HG03159 (cell line): ENCODE measurements at regions not wholly inside any gene's neighbourhood (a gene's known extent, or its start where the extent isn't known, plus 50 kb on each side); places are given as distances from the start of the nearest gene placed in this dataset.
A peak's percentile ranks its signal among the peaks of the same experiment; 100 is the strongest.

Experiments used
- ATAC-seq: cut with Tn5 transposase; IDR thresholded peaks from one replicate; pipeline ENCODE4 v1.9.1; 2021; ENCODE audit warnings: mild to moderate bottlenecking, moderate library complexity; ENCODE audit not compliant: unreplicated experiment

DNA sequence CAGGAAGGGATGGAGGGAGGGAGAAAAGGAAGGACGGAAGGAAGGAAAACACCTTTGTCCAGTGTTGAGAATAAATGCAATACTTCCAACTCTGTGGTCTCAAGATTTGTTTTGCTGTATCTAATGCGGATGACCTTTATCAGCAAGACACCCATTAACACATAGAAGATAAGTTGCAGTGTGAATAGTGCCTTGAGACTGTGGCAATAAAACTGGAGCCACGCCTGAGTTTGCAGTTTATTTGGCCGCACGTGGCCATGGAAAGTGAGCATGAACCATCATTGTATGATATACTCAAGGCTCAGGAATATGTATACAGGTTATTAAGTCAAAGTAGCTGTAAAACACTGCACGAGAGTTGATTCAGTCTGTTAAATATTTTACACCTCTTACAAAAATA is 113.6 kb upstream of the EEA1 start:
- no peak for ATAC-seq

- no peak for ATAC-seq
These were observed 114.2 kb upstream of the EEA1 start for GRCh38 chr12:93043192-93043876.

DNA sequence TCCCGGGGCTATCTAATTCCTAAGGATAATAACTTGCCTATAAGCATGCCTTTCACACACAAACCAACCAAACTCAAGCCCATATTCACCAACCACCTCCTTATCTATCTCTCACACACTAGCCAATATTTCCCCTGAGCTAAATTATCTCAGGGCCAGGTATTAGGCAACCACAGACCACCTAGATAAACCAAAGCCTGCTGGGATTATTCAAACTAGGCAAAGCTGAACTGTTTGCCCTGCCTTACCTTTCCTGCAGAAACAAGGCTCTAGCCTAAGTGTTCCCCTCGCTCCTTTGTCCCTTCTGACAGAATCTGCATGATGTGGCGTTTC is 114.7 kb upstream of the EEA1 start:
- no peak for ATAC-seq

DNA sequence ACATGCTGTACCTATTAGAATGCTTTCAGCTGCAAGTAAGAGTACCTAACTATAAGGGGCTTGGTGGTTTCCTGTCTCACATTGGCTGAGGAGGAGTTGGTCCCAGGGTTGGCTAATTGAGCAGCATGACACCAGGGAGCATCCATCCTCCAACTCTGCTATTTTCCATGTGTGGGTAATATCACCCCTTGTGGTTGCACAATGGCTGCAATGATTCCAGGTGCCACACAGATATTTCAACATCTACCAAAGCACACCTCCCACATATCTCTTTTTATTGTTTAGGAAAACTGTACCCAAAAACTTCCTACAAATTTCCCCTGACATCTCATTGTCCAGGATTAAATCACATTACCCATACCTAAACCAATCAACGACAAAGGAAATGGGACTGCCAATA is 118.0 kb upstream of the EEA1 start:
- ATAC-seq = no peak

- no peak for ATAC-seq
These were observed 119.6 kb upstream of the EEA1 start for GRCh38 chr12:93048656-93049055.

DNA sequence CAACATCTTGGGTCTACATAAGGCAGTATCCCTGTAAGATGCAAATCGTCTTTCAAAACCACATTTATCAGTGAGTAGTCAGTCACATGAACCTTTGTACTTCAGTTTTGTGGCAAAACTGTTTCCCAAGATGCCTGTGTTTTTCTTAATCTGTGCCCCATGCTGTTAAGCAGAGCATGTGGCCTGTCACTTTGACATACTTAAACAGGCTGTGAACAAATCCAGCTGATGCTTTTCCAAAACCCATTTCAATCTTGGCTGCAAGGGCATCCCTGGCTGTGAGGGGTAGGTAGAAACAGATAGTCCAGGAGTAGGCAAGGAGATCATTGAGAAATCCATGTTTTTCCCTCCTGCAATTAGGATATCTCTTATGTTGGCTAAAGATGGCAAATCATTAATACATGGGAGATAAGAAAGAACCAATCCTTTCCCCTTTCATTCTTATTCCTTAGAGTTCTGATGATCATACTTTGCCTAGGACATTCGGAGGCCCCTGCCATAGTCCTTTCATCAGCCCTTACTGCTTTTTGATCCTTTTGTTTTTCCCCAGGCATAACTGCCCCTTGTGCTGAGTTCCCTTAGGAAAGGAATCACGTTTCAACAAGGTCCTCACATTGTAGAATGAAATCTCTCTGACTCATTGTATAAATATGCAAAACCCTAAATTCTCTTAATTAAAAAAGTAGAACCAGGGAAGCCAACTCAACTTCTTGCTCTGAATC is 121.1 kb upstream of the EEA1 start:
- ATAC-seq = no peak

- no peak for ATAC-seq
These were observed 121.6 kb upstream of the EEA1 start for GRCh38 chr12:93050748-93051081.

- ATAC-seq = no peak
These were observed 124.9 kb upstream of the EEA1 start for GRCh38 chr12:93054021-93054420.

DNA sequence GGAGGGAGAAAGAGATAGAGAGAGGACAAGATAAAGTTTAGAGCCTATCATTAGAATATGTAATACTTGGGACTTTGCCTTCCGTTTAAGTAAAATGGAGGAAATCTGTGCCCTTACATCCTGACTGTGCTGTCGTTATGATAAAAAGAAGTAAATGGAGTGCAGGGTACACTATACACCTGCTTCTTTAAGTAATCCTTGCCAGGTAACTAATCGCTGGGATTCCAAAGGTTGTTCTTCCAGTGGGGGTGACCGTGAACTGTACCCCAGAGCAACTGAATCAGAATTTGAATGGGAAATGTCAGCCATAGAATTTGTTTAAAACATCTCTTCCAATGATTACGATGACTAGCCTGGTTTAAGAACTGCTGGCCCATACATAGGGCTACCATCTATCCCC is 126.1 kb upstream of the EEA1 start:
- ATAC-seq = no peak

- no peak for ATAC-seq
These were observed 128.0 kb upstream of the EEA1 start for GRCh38 chr12:93056971-93057535.

- ATAC-seq = no peak
These were observed 129.2 kb upstream of the EEA1 start for GRCh38 chr12:93058280-93058679.

DNA sequence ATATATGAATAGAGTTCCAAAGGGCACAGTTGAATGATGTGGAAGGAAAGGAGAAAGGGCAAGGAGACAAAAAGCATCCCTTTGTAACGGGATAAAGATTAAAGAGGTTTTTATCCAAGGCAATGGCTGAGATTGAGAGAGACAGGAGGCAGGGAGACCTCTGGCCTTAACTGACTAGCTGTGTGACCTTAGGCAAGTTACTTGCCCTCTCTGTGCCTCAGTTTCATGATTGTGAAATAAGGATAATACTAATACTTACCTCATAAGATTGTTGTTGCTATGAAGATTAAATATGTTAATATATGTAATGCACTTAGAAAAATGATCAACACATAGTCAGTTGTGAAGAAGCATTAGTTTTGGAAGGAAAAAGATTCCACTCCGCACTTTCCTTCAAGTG is 130.2 kb upstream of the EEA1 start:
- ATAC-seq = no peak

- ATAC-seq = peak; percentile 99
These were observed 131.0 kb upstream of the EEA1 start for GRCh38 chr12:93059925-93060665.

GRCh38 chr12:93060666-93061472 is 131.8 kb upstream of the EEA1 start:
- ATAC-seq = peak; percentile 41

DNA sequence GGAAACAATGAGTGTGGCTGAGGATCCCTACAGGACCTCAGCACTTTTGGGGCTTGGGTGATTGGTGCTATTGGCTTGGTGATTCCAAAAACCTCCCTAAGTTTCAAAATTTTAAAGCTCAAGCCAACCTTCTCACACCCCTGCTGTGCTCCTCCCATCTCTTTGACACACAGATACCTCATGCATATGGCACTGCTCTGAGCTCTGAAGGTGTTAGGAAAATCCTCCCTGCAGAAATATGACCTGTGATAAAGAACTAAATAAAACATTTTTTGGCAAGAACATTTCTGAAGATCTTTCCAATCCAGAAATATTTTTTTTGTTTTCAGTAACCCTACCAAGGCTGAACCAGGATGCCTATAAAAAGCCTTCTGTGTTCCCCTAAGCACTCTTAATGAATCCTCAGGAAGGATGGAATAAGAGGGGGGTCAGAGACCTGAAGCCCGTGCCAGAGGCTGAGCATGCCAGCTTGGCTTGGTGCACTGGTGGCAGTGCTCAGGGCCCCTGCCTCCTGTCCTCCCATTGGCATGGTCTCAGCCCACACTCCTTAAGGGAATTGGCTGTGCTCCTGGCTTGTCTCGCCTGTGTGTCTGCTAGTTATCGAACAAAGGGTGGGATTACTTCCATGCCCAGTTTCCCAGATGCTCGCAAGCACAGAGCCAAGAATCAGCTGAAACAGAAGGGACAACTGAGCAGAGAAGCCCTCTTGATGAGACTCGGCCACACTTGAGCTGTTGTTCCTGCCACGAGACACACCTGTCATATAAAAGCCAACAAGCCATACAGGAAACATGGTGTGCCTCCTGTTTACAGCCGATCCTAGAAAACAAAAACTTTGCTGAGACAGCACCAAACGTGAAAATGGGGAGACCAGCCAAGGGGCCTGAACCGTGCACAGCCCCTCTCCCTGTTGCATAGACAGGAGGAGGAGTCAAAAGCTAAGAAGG is 132.7 kb upstream of the EEA1 start:
- no peak for ATAC-seq

DNA sequence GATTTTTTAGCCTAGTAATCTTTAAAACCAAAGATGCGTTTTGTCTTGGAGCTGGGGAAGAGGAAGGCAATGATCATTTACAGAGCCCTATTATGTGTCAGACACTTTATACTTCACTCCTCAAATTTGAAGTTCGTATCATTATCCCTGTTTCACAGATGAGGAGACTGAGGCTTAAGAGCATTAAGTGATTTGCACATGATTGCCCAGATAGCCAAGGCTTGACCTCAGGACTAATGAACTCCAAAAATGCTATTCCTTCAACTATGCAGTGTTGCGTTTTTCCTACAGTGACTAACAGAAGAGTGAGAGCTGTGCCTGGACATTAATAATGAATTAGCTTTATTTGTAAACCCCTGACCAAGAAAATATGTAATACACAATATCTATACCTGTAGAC is 136.8 kb upstream of the EEA1 start:
- no peak for ATAC-seq

DNA sequence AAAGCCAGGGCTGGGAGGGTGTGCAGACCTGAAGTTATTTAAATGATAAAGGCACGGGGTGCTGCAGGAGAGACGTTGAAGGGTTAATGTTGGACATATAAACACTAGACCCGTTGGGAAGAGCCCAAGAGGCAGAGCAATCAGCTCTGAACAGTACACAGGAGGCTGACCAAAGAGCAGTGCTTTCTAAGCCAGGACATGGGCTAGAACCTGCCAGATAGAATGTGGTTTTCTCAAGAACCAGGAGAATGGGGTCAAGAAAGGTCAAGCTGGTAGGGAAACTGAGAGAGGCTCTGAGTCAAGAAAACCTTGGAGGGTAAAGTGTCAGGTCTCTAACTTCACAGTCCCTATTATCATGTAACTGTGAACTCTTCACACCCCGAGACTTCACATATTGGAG is 143.2 kb upstream of the EEA1 start:
- no peak for ATAC-seq

- ATAC-seq = no peak
These were observed 144.2 kb upstream of the EEA1 start for GRCh38 chr12:93073324-93073723.

DNA sequence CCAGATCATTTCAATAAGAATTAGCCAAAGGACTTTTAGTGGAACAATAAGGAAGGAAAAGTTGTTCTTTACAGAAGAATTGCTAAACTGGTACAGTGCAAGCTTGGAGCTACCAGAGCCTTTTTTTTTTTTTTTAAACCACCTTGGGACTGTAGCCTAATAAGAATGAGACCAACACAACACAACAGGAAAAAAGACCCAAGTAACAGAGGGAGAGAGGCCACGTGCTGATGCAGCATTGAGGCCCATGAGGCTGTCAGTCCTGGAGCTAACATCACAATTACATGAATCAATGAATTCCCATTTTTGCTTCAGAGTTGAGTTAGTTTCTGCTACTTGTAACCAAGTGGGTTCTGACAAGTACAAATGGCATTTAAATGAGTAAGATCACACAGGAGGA is 149.0 kb upstream of the EEA1 start:
- no peak for ATAC-seq

DNA sequence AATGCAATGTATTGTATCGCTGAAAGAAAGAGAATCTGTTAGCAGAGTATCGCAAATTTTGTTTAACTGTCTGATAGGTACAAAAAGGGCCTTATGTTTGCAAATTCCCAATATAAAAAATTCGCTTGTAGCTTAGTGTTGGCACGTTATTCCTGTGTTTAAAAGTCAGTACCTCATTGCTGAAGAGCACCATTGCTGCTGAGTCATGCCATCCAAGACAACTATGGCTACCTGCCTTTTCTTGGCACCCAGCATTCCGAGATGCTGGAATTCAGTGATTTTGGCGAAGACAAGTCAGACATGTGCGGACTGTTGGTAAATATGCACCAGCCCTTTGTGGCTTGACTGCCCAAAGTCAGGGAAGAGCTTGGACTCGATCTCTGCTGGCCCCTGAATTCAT is 149.5 kb upstream of the EEA1 start:
- no peak for ATAC-seq
